ENCODE measurements at regions not wholly inside any gene's neighbourhood (a gene's known extent, or its start where the extent isn't known, plus 50 kb on each side); places are given as distances from the start of the nearest gene placed in this dataset.

DNA sequence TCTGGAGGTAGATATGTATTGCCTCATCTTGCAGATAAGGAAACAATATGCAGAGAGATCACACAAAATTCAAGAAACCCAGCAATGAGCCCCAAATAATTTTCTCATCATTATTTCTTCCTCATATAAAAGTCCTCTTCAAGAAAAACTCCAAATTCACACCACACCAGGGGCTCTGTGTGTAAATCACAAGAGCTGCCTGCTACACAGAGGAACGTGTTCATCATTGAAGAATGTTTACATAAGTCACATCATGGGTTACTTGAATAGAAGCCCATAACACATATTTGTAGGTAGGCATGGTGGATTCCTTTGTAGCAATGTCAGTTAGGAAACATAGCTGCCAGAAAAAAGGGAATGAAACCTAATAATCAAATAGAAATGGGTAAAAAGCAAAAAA lies 308.1 kb upstream of the TLE4 start:
- Histone ChIP-seq H3K4me1 (ENCODE audit: insufficient read depth, low read length) (no peaks in the 10 kb centered on the region), H3K27ac (ENCODE audit: low read depth, low read length) (no peak overlapping the region)

DNA sequence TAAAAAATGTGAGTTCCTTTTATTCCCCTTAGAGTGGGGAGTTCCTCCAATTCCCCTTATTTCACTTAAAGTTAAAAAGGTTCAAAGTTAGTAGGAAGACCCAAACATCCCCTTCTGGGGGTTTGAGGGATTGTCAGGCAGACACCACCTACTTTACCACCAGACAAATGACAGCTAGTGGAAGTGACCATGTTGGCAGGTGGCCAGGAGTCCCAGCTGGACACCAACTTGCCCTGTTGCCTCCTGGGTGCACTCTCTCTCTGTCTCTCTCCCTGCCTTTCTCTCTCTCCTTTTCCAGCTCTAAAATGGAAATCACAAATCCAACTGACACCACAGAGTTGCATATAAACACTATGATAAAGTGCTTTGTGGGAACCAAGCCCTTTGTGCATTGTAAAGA lies 307.7 kb upstream of the TLE4 start:
- Histone ChIP-seq H3K27ac (ENCODE audit: low read depth, low read length) (no peak overlapping the region), H3K4me1 (ENCODE audit: insufficient read depth, low read length) (no peaks in the 10 kb centered on the region), H3K36me3 (ENCODE audit: insufficient read depth, low read length) (no peaks in the 10 kb centered on the region), H3K27me3 (ENCODE audit: control insufficient read depth in 1 of 2, insufficient read depth in 2 of 2, low read length in 2 of 2) (no peaks in the 10 kb centered on the region), H3K9ac (ENCODE audit: low read length) (no peak overlapping the region), H3K9me3 (ENCODE audit: low read length) (no peaks in the 10 kb centered on the region), H3K4me3 (ENCODE audit: low read depth in 1 of 2, low read length in 2 of 2) (no peak overlapping the region)

More for the DNA sequence above, 308.1 kb upstream of the TLE4 start:
- Histone ChIP-seq H3K9ac (ENCODE audit: low read length) (no peak overlapping the region), H3K36me3 (ENCODE audit: insufficient read depth, low read length) (no peaks in the 10 kb centered on the region), H3K27me3 (ENCODE audit: control insufficient read depth in 1 of 2, insufficient read depth in 2 of 2, low read length in 2 of 2) (no peaks in the 10 kb centered on the region), H3K9me3 (ENCODE audit: low read length) (no peaks in the 10 kb centered on the region), H3K4me3 (ENCODE audit: low read depth in 1 of 2, low read length in 2 of 2) (no peak overlapping the region)

GRCh38 chr9:79264511-79265355 lies 307.0 kb upstream of the TLE4 start:
- H3K9me3 ChIP-seq (ENCODE audit: low read length), result no peaks in the 10 kb centered on the region
- no peaks in the 10 kb centered on the region for H3K4me1 ChIP-seq (ENCODE audit: insufficient read depth, low read length)
- no peak overlapping the region for H3K9ac ChIP-seq (ENCODE audit: low read length)
- no peak overlapping the region for H3K4me3 ChIP-seq (ENCODE audit: low read depth in 1 of 2, low read length in 2 of 2)
- H3K36me3 ChIP-seq (ENCODE audit: insufficient read depth, low read length), result no peaks in the 10 kb centered on the region
- H3K27ac ChIP-seq (ENCODE audit: low read depth, low read length), result no peak overlapping the region
- no peaks in the 10 kb centered on the region for H3K27me3 ChIP-seq (ENCODE audit: control insufficient read depth in 1 of 2, insufficient read depth in 2 of 2, low read length in 2 of 2)

DNA sequence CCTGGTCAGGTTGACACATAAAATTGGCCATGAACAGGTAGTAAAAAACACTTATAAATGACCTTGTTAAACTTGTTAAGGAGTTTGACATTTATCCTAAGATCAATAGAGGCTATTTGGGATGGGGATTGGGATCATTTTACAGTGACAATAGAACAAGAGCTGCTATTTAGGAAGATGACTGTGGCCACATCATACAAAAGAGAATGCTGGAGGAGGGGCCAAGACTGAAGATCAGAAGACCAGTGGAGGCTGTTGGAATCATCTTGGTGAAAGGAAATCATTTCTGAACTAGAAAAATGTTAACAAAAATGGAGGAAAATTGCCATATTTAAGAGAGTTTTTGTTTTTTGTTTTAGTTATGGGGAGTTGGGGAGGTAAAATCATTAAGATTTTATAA lies 304.8 kb upstream of the TLE4 start:
- H3K27ac ChIP-seq (ENCODE audit: low read depth, low read length), result no peak overlapping the region
- no peak overlapping the region for H3K9ac ChIP-seq (ENCODE audit: low read length)
- no peaks in the 10 kb centered on the region for H3K4me1 ChIP-seq (ENCODE audit: insufficient read depth, low read length)
- no peaks in the 10 kb centered on the region for H3K27me3 ChIP-seq (ENCODE audit: control insufficient read depth in 1 of 2, insufficient read depth in 2 of 2, low read length in 2 of 2)
- H3K4me3 ChIP-seq (ENCODE audit: low read depth in 1 of 2, low read length in 2 of 2), result no peak overlapping the region
- no peaks in the 10 kb centered on the region for H3K36me3 ChIP-seq (ENCODE audit: insufficient read depth, low read length)
- H3K9me3 ChIP-seq (ENCODE audit: low read length), result no peaks in the 10 kb centered on the region

DNA sequence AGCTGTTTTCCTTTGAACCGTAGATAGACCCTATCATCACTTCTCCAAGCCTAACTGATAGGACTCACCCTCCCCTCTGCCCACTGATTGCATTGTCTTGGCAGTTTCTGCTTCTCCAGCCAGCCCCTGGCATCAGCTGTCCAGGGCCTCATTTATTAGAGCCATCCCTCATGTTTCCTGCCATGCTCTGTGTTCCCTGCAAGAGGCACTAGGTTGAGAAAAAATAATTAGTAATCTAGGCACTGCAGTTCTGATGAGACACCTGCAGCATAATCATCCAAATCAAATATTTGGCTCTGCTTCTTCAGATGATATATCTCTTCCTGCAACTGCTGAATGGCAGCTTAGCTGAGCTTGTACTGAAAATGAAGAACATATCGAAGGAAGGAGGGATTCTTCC lies 303.0 kb upstream of the TLE4 start:
- Histone ChIP-seq H3K9me3 (ENCODE audit: low read length) (no peaks in the 10 kb centered on the region), H3K36me3 (ENCODE audit: insufficient read depth, low read length) (no peaks in the 10 kb centered on the region), H3K4me1 (ENCODE audit: insufficient read depth, low read length) (no peaks in the 10 kb centered on the region), H3K4me3 (ENCODE audit: low read depth in 1 of 2, low read length in 2 of 2) (no peak overlapping the region), H3K27ac (ENCODE audit: low read depth, low read length) (no peak overlapping the region), H3K27me3 (ENCODE audit: control insufficient read depth in 1 of 2, insufficient read depth in 2 of 2, low read length in 2 of 2) (no peaks in the 10 kb centered on the region), H3K9ac (ENCODE audit: low read length) (no peak overlapping the region)

- Histone ChIP-seq H3K9ac (ENCODE audit: low read length) (no peak overlapping the region), H3K36me3 (ENCODE audit: insufficient read depth, low read length) (no peaks in the 10 kb centered on the region), H3K27me3 (ENCODE audit: control insufficient read depth in 1 of 2, insufficient read depth in 2 of 2, low read length in 2 of 2) (no peaks in the 10 kb centered on the region), H3K27ac (ENCODE audit: low read depth, low read length) (no peak overlapping the region), H3K4me1 (ENCODE audit: insufficient read depth, low read length) (no peaks in the 10 kb centered on the region), H3K9me3 (ENCODE audit: low read length) (no peaks in the 10 kb centered on the region), H3K4me3 (ENCODE audit: low read depth in 1 of 2, low read length in 2 of 2) (no peak overlapping the region)
These were observed 298.5 kb upstream of the TLE4 start for GRCh38 chr9:79273311-79273710.

DNA sequence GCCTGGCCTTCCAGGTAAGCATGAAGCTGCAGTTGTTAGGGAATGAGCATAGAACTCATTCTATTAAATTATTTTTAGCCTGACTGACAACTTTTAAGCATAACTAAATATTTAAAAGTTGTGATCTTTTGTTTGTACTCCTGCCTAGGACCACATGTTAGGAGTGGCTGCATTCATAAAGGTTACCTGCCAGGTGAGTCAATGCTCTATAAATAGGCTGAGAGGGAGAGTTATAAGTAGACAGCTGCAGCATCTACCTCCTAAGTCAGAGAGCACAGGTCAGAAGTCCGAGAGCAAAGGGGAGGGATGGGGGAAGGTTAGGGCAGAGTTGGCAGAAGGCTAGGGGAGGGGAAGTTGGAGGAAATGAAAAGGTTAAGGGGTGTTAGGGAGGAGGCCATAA lies 292.4 kb upstream of the TLE4 start:
- Histone ChIP-seq H3K4me1 (ENCODE audit: insufficient read depth, low read length) (no peaks in the 10 kb centered on the region), H3K4me3 (ENCODE audit: low read depth in 1 of 2, low read length in 2 of 2) (no peak overlapping the region), H3K36me3 (ENCODE audit: insufficient read depth, low read length) (no peaks in the 10 kb centered on the region), H3K9ac (ENCODE audit: low read length) (no peak overlapping the region), H3K27ac (ENCODE audit: low read depth, low read length) (no peak overlapping the region), H3K27me3 (ENCODE audit: control insufficient read depth in 1 of 2, insufficient read depth in 2 of 2, low read length in 2 of 2) (no peaks in the 10 kb centered on the region), H3K9me3 (ENCODE audit: low read length) (no peaks in the 10 kb centered on the region)

DNA sequence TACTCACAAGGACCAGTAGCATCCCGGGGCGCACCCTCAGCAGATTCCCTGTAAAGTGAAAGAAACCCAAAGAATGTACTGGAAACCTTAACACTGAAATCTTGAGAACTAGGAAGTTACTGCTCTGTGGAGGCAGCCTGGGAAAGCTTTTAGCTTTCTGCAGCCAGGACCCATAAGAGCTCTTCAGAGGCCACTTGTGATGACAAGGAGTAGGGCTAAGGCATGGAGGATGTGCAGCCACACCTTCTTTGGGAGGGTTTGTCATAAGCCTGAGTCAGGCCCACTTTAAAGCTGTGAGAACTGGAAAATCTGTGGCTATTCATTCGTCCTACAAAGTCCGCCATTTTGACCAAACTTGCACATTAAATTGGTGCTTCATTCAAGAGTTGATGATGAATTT lies 291.1 kb upstream of the TLE4 start:
- Histone ChIP-seq H3K4me1 (ENCODE audit: insufficient read depth, low read length) (no peaks in the 10 kb centered on the region), H3K9me3 (ENCODE audit: low read length) (no peaks in the 10 kb centered on the region), H3K27me3 (ENCODE audit: control insufficient read depth in 1 of 2, insufficient read depth in 2 of 2, low read length in 2 of 2) (no peaks in the 10 kb centered on the region), H3K27ac (ENCODE audit: low read depth, low read length) (no peak overlapping the region), H3K36me3 (ENCODE audit: insufficient read depth, low read length) (no peaks in the 10 kb centered on the region), H3K4me3 (ENCODE audit: low read depth in 1 of 2, low read length in 2 of 2) (no peak overlapping the region), H3K9ac (ENCODE audit: low read length) (no peak overlapping the region)

- no peaks in the 10 kb centered on the region for H3K9me3 ChIP-seq (ENCODE audit: low read length)
These were observed 287.7 kb upstream of the TLE4 start for GRCh38 chr9:79284081-79284480.

DNA sequence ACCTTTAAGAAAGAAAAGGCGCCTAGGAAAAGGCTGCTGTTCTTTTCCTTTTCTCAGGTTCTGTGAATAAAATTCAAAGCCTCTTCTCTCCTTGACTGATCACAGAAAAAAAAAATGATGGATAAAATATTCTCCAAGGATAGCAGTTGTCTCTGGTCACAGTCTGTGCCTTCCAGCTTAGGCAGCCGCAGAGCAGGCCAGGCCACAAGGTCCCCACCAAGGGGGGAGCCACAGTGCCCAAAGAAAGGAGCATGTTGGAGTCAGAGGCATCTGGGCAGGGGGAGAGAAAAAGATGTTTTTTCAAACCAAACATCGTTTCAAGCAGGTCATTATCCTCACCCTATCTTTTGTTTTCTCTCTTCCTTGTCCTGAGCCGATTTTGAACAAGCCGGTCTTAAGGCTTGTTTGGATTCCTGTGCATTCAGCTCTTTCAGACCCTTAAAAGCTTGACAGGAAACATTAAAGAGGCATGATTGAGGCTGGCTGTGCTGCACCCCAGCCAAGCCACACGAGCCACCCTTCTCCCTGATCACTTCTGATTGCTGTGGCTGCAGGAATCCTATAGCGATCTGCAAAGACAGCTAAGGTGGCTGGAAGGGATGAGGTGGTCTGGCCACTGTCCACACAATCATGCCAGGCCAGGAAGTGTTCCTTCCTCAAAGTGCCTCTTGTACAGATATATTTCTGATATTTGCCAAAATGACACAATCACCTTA lies 284.6 kb upstream of the TLE4 start:
- Histone ChIP-seq H3K9ac (ENCODE audit: low read length) (no peak overlapping the region), H3K27ac (ENCODE audit: low read depth, low read length) (no peak overlapping the region), H3K36me3 (ENCODE audit: insufficient read depth, low read length) (no peaks in the 10 kb centered on the region), H3K4me1 (ENCODE audit: insufficient read depth, low read length) (no peaks in the 10 kb centered on the region), H3K27me3 (ENCODE audit: control insufficient read depth in 1 of 2, insufficient read depth in 2 of 2, low read length in 2 of 2) (no peaks in the 10 kb centered on the region), H3K4me3 (ENCODE audit: low read depth in 1 of 2, low read length in 2 of 2) (no peak overlapping the region), H3K9me3 (ENCODE audit: low read length) (no peaks in the 10 kb centered on the region)

More at GRCh38 chr9:79284081-79284480, 287.7 kb upstream of the TLE4 start:
- H3K27ac ChIP-seq (ENCODE audit: low read depth, low read length), result no peak overlapping the region
- H3K4me1 ChIP-seq (ENCODE audit: insufficient read depth, low read length), result no peaks in the 10 kb centered on the region
- no peaks in the 10 kb centered on the region for H3K27me3 ChIP-seq (ENCODE audit: control insufficient read depth in 1 of 2, insufficient read depth in 2 of 2, low read length in 2 of 2)
- H3K9ac ChIP-seq (ENCODE audit: low read length), result no peak overlapping the region
- H3K36me3 ChIP-seq (ENCODE audit: insufficient read depth, low read length), result no peaks in the 10 kb centered on the region
- H3K4me3 ChIP-seq (ENCODE audit: low read depth in 1 of 2, low read length in 2 of 2), result no peak overlapping the region

DNA sequence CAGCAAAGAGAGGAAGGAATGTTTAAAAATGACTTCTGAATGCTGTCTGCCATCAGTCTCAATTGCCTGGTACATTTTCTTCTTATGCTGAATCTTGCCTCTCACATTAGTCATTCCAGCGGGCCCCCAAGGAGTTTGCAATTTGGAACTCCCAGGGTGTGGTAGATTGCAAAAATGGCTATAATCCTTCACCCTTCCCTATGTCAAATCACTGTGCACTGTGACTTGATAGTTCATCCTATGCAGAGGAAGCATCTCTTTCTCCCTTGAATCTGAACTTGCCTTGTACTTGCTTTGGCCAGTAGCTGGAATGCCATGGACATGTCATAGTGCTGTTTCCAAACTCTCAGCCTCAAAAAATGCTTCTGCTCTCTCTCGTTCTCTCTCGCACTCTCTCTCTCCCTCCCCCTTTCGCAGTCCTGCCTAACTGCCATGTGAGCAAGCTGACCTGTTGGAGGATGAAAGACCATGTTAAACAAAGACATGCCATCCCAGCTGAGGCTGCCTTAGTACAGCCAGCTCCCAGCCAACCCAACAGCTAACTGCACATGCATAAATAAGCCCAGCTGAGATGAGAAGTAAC lies 284.0 kb upstream of the TLE4 start:
- no peaks in the 10 kb centered on the region for H3K4me1 ChIP-seq (ENCODE audit: insufficient read depth, low read length)
- no peaks in the 10 kb centered on the region for H3K27me3 ChIP-seq (ENCODE audit: control insufficient read depth in 1 of 2, insufficient read depth in 2 of 2, low read length in 2 of 2)
- H3K27ac ChIP-seq (ENCODE audit: low read depth, low read length), result no peak overlapping the region
- H3K9me3 ChIP-seq (ENCODE audit: low read length), result no peaks in the 10 kb centered on the region
- H3K36me3 ChIP-seq (ENCODE audit: insufficient read depth, low read length), result no peaks in the 10 kb centered on the region
- H3K4me3 ChIP-seq (ENCODE audit: low read depth in 1 of 2, low read length in 2 of 2), result no peak overlapping the region
- no peak overlapping the region for H3K9ac ChIP-seq (ENCODE audit: low read length)
